SKM-1 treated with dmso at 0.1 percent for 144 hours (cell line): ENCODE measurements at regions not wholly inside any gene's neighbourhood (a gene's known extent, or its start where the extent isn't known, plus 50 kb on each side); places are given as distances from the start of the nearest gene placed in this dataset.

ENCODE experiments used
- DNase-seq: peaks from one replicate; lab custom pipeline; 2025; ENCODE audit not compliant: unreplicated experiment; lab: John Stamatoyannopoulos, UW

- DNase-seq = no peak
Measured at GRCh38 chr2:116645155-116645554, 1169.3 kb upstream of the DDX18 start.

GRCh38 chr2:116668691-116669090 is 1145.8 kb upstream of the DDX18 start:
- DNase-seq = no peak

- no peak for DNase-seq
Measured at GRCh38 chr2:116669782-116670181, 1144.7 kb upstream of the DDX18 start.

GRCh38 chr2:116674188-116674587 is 1140.3 kb upstream of the DDX18 start:
- DNase-seq = no peak

GRCh38 chr2:116676776-116677175 is 1137.7 kb upstream of the DDX18 start:
- DNase-seq = no peak

GRCh38 chr2:116680256-116680936 is 1134.1 kb upstream of the DDX18 start:
- no peak for DNase-seq

GRCh38 chr2:116687371-116687770 is 1127.1 kb upstream of the DDX18 start:
- DNase-seq = peak; percentile 59

GRCh38 chr2:116692988-116693387 is 1121.5 kb upstream of the DDX18 start:
- no peak for DNase-seq

- DNase-seq = no peak
Measured at GRCh38 chr2:116696223-116696622, 1118.3 kb upstream of the DDX18 start.

- DNase-seq = no peak
Measured at GRCh38 chr2:116696903-116697302, 1117.6 kb upstream of the DDX18 start.

GRCh38 chr2:116706396-116706795 is 1108.1 kb upstream of the DDX18 start:
- DNase-seq = no peak

- DNase-seq = no peak
Measured at GRCh38 chr2:116716038-116716437, 1098.5 kb upstream of the DDX18 start.

GRCh38 chr2:116716444-116716843 is 1098.0 kb upstream of the DDX18 start:
- no peak for DNase-seq

- DNase-seq = no peak
Measured at GRCh38 chr2:116717832-116718231, 1096.7 kb upstream of the DDX18 start.

- no peak for DNase-seq
Measured at GRCh38 chr2:116718451-116718850, 1096.0 kb upstream of the DDX18 start.

- no peak for DNase-seq
Measured at GRCh38 chr2:116719836-116720235, 1094.7 kb upstream of the DDX18 start.

- no peak for DNase-seq
Measured at GRCh38 chr2:116724550-116724949, 1089.9 kb upstream of the DDX18 start.

GRCh38 chr2:116732322-116732721 is 1082.2 kb upstream of the DDX18 start:
- DNase-seq = no peak

- DNase-seq = no peak
Measured at GRCh38 chr2:116733699-116734098, 1080.8 kb upstream of the DDX18 start.

GRCh38 chr2:116737951-116738350 is 1076.5 kb upstream of the DDX18 start:
- no peak for DNase-seq

GRCh38 chr2:116747103-116747502 is 1067.4 kb upstream of the DDX18 start:
- DNase-seq = no peak

- no peak for DNase-seq
Measured at GRCh38 chr2:116749994-116750393, 1064.5 kb upstream of the DDX18 start.

GRCh38 chr2:116754381-116755101 is 1060.0 kb upstream of the DDX18 start:
- no peak for DNase-seq
